ENCODE measurements at regions not wholly inside any gene's neighbourhood (a gene's known extent, or its start where the extent isn't known, plus 50 kb on each side); places are given as distances from the start of the nearest gene placed in this dataset.

GRCh38 chr15:46328821-46329220 lies 694.0 kb downstream of the SQOR start:
- H4K91ac ChIP-seq (ENCODE audit: insufficient read length, low read depth, low read length): no peak overlapping the region
- Mint-ChIP-seq H3K27ac (no peak overlapping the region), H3K4me1 (no peaks in the 10 kb centered on the region), H3K27me3 (ENCODE audit: low read depth) (no peaks in the 10 kb centered on the region), H3K36me3 (ENCODE audit: insufficient read depth in 1 of 3, low read depth in 3 of 3) (no peaks in the 10 kb centered on the region), H3K4me3 (no peak overlapping the region), H3K9me3 (no peaks in the 10 kb centered on the region)
- no peak overlapping the region for H2BK12ac ChIP-seq (ENCODE audit: insufficient read length, low read depth, low read length)
- H2AFZ ChIP-seq (ENCODE audit: low read length): no peak overlapping the region
- no peak overlapping the region for H3T11ph ChIP-seq (ENCODE audit: low read length)
- WGBS (ENCODE audit: extremely low coverage, insufficient read length, low lambda C conversion rate): no CpG with 5 or more reads among the region's 1 CpG
- H4K20me1 ChIP-seq (ENCODE audit: control insufficient read depth, insufficient read depth, insufficient read length): no peaks in the 10 kb centered on the region
- no peak for TF ChIP-seq CTCF (conservative IDR thresholded peaks at IDR 0.05)
- H3K4ac ChIP-seq (ENCODE audit: low read depth, low read length): no peak overlapping the region
- H3K79me2 ChIP-seq (ENCODE audit: insufficient read depth, low read length): no peaks in the 10 kb centered on the region
- H3K9ac ChIP-seq (ENCODE audit: extremely low read depth, insufficient read length, low read length): no peak overlapping the region
- H3K27me3 ChIP-seq (ENCODE audit: insufficient read depth, low read length): no peaks in the 10 kb centered on the region
- H4K5ac ChIP-seq (ENCODE audit: insufficient read length, low read depth, low read length): no peak overlapping the region
- no peak overlapping the region for H2BK15ac ChIP-seq (ENCODE audit: low read depth, low read length)
- H3K4me2 ChIP-seq (ENCODE audit: insufficient read depth, insufficient read length, low read length): no peak overlapping the region
- no peak overlapping the region for H3K56ac ChIP-seq (ENCODE audit: insufficient read length, low read depth, low read length)
- H3K4me1 ChIP-seq (ENCODE audit: insufficient read depth, low read length): no peaks in the 10 kb centered on the region
- H3K9me3 ChIP-seq (ENCODE audit: control insufficient read depth, low read depth, low read length): no peaks in the 10 kb centered on the region
- H2BK120ac ChIP-seq (ENCODE audit: low read depth, low read length, poor library complexity, severe bottlenecking): no peak overlapping the region
- no peak for DNase-seq
- H3K18ac ChIP-seq (ENCODE audit: insufficient read length, low read depth, low read length): no peak overlapping the region
- H2BK20ac ChIP-seq (ENCODE audit: low read depth, low read length, poor library complexity, severe bottlenecking): no peak overlapping the region
- no peaks in the 10 kb centered on the region for H3K79me1 ChIP-seq (ENCODE audit: insufficient read depth, low read depth, low read length, poor library complexity, severe bottlenecking)
- no peak overlapping the region for H2AK5ac ChIP-seq (ENCODE audit: insufficient read length, low read length)
- no peak overlapping the region for H3K27ac ChIP-seq (ENCODE audit: insufficient read length, low read depth, low read length)
- no peak overlapping the region for H3K23ac ChIP-seq (ENCODE audit: insufficient read length, low read depth, low read length)
- H2BK5ac ChIP-seq (ENCODE audit: insufficient read length, low read length): no peak overlapping the region
- no peak overlapping the region for H3K14ac ChIP-seq (ENCODE audit: insufficient read depth, low read length)
- H3K23me2 ChIP-seq (ENCODE audit: insufficient read length, low read depth, low read length, poor library complexity, severe bottlenecking): no peaks in the 10 kb centered on the region
- no peak overlapping the region for H4K8ac ChIP-seq (replicated peaks; ENCODE audit: insufficient read length, low read depth, low read length)

Data from H9 (cell line).